Left lobe of liver (tissue), 2 donors: ENCODE measurements at regions not wholly inside any gene's neighbourhood (a gene's known extent, or its start where the extent isn't known, plus 50 kb on each side); places are given as distances from the start of the nearest gene placed in this dataset.

Source experiments
- ATAC-seq: fragments of 200-7000 bp; cut with Tn5 transposase; one replicate; pipeline ENCODE4 v1.9.1; 2020; ENCODE audit warnings: mild to moderate bottlenecking, moderate library complexity
- DNase-seq: peaks from one replicate; pipeline ENCODE4 v3.0.0-alpha.2; 2020; ENCODE audit warnings: low spot score
- donor health status: DM: no; HTN: no; CAD: no; lungs with moderate emphysema.
- donor health status: DM: no; HTN: yes; CAD: no.

DNA sequence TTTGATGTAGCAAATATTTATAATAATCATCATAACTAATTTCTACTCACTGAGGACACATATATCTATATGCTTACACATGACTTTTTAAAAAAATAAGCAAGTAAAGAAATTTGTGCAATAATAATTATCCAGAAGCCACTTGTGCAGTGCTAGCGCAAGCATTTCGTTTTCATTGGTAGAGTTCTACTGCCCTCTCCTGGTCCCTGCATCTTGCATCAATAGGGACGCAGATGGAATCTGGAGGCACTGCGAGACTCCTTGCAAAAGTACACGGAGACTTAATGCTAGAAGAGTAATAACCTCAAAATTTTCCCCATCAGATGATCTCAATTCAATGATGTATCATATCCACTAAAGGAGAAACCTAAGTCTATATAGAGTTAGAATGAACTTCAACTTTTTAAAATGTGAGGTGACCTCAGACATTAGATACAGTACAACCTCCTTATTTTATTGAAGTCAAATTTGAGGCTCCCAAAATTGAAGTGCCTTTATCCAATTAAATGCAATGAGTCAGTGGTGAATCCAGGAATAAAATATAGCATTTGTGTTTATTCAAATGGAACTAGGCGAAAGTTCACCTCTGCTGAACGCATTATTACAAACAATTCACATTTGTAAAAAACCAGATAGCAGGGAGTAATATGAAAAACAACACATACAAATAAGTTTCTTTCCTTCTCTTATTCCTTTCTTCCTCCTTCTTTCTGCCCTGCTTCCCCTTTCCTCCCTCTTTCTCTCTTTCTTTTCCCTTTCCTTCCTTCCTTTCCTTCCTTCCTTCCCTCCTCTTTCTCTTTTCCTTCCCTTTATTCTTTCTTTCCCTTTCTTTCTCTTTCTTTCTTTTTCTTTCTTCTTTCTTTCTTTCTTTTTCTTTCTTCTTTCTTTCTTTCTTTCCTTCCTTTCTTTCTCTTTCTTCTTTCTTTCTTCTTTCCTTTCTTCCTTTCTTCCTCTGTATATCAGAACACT lies 450.0 kb downstream of the ANKRD50 start:
- peak; percentile 54 for DNase-seq
- peak; percentile 88 for ATAC-seq

DNA sequence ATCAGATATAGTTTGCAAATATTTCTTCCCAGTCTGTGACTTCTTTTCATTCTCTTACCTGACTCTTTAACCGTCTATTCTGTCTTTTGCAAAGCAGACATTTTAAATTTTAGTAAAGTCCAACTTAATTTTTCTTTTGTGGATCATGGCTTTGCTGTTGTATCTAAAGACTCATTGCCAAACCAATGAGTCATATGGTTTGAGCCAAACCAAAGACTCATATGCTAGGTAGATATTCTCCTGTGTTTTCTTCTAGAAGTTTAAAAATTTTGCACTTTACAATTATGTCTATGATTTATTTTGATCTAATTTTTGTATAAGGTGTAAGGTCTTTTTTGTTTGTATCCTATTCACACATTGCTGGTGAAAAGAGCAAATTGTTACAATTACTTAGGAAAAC lies 446.8 kb downstream of the ANKRD50 start:
- DNase-seq (no peak), ATAC-seq (no peak)

DNA sequence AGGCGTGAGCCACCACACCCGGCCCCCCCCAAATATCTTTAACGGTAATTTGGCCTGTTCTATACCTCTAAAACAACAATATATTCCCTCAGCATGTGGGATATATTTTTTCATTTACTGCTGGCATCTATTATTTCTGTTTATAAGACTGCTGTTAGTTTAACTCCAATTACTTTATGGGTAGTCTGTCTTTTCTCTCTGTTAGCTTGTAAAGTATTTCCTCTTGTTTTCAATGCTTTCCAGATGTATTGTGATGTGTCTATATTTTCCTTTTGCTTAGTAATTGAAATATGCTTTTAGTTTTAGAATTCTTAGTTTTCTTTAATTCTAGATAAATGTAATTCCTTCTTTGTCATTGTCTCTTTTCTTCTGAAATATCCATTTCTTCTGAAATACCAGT lies 445.8 kb downstream of the ANKRD50 start:
- ATAC-seq: no peak

DNA sequence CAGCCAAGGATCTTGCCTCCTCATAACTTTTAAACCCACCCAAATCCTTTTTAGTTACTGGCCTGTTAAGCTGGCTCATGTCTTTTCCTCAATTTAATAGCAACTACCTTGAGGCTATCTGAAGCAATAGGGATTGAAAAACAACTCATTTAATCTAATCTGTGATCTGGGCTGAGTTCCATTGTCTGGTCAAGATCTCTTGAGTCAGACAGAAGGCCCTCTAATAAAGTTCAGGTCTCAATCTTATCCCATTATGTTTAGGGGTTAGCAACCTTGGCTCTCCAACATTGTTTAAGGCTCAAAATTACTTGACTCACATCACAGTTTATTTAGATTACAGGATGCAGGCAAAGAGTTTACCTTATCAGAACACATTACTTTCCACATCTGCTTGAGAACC lies 436.1 kb downstream of the ANKRD50 start:
- DNase-seq: no peak
- no peak for ATAC-seq

More for the DNA sequence above, 445.8 kb downstream of the ANKRD50 start:
- no peak for DNase-seq

DNA sequence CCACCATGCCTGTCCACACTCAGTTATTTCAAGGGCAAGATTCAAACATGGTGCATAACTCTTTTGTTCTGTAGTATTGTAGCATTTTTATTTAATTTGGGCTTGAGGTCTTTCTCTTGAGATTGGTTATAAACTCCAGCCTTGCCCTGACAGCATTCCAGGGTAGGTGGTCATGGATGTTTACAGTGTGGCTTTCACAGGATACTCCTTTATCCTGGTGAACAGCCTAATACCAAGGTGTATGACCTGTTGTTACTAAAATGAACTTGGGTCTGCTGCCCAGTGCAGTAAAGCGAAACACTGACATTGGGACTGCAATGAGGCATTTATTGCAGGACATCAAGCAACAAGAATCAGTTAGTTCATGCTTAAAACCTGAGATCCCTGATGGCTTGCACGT lies 434.8 kb downstream of the ANKRD50 start:
- DNase-seq: no peak

GRCh38 chr4:124278477-124278876 lies 434.1 kb downstream of the ANKRD50 start:
- no peak for DNase-seq
- ATAC-seq: no peak

More for the DNA sequence above, 434.8 kb downstream of the ANKRD50 start:
- ATAC-seq: no peak

- DNase-seq (no peak), ATAC-seq (no peak)
Measured at GRCh38 chr4:124279741-124280140, 432.8 kb downstream of the ANKRD50 start.

- DNase-seq (no peak), ATAC-seq (no peak)
Measured at GRCh38 chr4:124282301-124282898, 430.1 kb downstream of the ANKRD50 start.

- no peak for DNase-seq
- no peak for ATAC-seq
Measured at GRCh38 chr4:124288706-124289486, 423.6 kb downstream of the ANKRD50 start.

GRCh38 chr4:124290678-124291077 lies 421.9 kb downstream of the ANKRD50 start:
- ATAC-seq (no peak), DNase-seq (no peak)

- DNase-seq: no peak
- ATAC-seq: no peak
Measured at GRCh38 chr4:124295413-124295812, 417.1 kb downstream of the ANKRD50 start.

DNA sequence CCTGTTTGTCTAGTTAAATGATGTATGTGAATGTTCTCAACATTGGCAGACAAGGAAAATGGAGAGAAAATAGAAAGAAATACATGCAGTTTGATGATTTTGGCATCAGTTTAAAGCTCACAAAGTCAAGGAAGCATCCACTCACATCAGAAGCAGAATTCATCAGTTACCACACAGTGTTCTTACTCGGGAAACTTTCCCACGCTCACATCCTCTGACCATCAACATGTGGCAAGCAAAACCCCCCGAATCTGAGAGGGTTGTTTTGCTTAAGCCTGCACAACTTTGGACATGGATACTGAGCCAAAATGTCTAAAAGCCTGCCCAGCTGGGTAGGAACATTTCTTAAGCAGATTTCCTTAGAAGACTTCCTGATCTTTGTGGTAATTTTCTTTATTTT lies 407.6 kb downstream of the ANKRD50 start:
- no peak for ATAC-seq
- no peak for DNase-seq

- DNase-seq: no peak
- no peak for ATAC-seq
Measured at GRCh38 chr4:124306352-124306751, 406.2 kb downstream of the ANKRD50 start.

GRCh38 chr4:124307143-124307542 lies 405.4 kb downstream of the ANKRD50 start:
- ATAC-seq: no peak
- DNase-seq: no peak

- ATAC-seq (no peak), DNase-seq (no peak)
Measured at GRCh38 chr4:124318292-124318691, 394.2 kb downstream of the ANKRD50 start.

DNA sequence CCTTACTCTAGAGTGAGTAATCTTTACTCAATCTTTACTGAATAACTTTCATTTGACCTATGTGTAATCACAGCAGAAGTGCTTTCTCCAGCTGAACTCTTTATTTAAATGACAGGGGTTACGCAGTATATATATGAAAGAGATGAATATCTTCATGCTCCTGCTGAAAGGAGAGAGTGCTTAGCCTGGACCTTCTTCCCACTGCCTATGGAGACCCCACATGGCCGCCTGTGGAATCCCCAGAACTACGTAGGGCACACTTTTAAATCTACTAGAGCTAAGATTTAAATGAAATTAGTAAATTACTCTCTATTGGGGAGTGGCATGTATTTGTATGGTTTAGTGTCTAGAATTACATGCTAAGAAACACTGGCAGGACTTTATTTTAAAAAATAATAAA lies 391.2 kb downstream of the ANKRD50 start:
- DNase-seq: no peak

GRCh38 chr4:124322234-124323065 lies 390.1 kb downstream of the ANKRD50 start:
- peak; percentile 72 for ATAC-seq
- DNase-seq: no peak

More for the DNA sequence above, 391.2 kb downstream of the ANKRD50 start:
- no peak for ATAC-seq

- no peak for DNase-seq
- no peak for ATAC-seq
Measured at GRCh38 chr4:124325690-124326089, 386.8 kb downstream of the ANKRD50 start.

DNA sequence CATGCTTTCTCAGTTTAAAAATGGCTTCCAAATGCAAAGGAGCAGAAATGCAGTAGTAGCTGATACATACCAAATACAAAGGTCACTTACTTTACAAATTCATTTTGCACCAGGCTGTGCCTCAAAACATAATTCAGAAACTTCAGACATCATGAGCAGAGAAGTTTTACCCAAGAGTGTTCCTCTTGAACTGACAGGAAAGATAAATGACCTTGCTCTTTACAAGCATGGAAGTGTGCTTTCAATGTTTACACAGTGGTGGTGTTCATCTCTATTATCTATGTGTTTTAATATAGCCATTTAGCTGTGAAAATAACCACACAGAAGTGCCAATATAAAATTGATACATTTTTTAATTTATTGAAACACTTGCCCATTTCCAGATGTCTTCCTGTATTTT lies 383.4 kb downstream of the ANKRD50 start:
- no peak for ATAC-seq
- no peak for DNase-seq

GRCh38 chr4:124330045-124330444 lies 382.5 kb downstream of the ANKRD50 start:
- ATAC-seq (peak; percentile 58), DNase-seq (no peak)

DNA sequence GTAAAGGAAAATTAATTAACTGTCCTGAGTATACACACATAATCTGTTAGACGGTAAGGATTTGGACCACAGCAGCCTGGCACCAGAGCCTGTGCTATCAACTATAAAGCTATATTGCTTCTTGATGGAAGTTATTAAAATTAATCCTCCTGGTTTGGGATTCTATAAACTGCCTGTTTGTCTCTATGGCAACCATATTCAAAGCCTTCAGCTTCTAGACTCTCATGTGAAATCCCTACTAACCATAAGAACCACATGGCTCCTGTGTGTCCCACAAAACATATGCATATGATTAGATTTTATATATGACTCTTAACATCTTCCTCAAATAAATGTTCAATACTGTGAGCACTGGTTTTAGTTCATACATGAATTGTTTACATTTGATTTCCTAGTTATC lies 380.8 kb downstream of the ANKRD50 start:
- DNase-seq: no peak
- ATAC-seq: no peak
